ENCODE measurements at regions not wholly inside any gene's neighbourhood (a gene's known extent, or its start where the extent isn't known, plus 50 kb on each side); places are given as distances from the start of the nearest gene placed in this dataset.

DNA sequence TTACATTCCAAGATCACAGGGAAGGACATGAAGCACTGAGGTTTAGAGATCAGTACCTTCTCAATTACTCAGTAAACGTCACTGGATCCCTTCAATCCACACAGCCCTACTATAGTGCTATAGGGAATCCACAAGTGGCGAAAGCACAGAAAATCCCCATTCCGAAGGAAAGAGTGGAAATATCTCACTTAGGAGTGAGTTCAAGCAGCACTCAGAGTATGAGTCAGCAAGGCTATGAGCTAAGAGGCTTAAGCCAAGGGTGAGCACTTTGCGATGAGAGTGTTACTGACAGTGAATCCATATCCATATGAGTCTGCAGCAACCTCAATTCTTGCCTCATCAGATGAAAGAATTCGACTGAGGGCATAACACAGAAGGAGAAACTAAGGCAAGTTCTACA, 165.1 kb downstream of the VSIG4 start:
- Histone ChIP-seq H4K20me1 (replicated peaks in 1 of 2; ENCODE audit: control insufficient read depth in 1 of 2, insufficient read depth in 2 of 2, low read length in 2 of 2) (no peaks in the 10 kb centered on the region), H2AK5ac (ENCODE audit: low read depth, low read length) (no peak overlapping the region), H4K5ac (ENCODE audit: insufficient read length, low read depth, low read length) (no peak overlapping the region), H3K18ac (ENCODE audit: extremely low read depth, low read length) (no peak overlapping the region), H4K91ac (replicated peaks; ENCODE audit: insufficient read length, low read length) (no peak overlapping the region), H3K4me3 (ENCODE audit: extremely low read depth in 1 of 4, insufficient read depth in 2 of 4, low read depth in 3 of 4, low read length in 4 of 4) (no peak overlapping the region), H3K9me3 (ENCODE audit: insufficient read depth in 2 of 2, low read depth in 1 of 2, low read length in 1 of 2) (peaks cover 2 to 20% of the 10 kb centered on the region in 2 experiments; a peak in 1 of 4 replicates), H3K23me2 (ENCODE audit: low read depth, low read length) (no peaks in the 10 kb centered on the region), H4K8ac (ENCODE audit: extremely low read depth, insufficient read depth, low read length) (no peak overlapping the region), H3K56ac (replicated peaks; ENCODE audit: insufficient read length, low read depth, low read length) (no peak overlapping the region), H3K27me3 (replicated peaks in 1 of 4; ENCODE audit: control insufficient read depth in 3 of 4, extremely low read depth in 1 of 4, insufficient read depth in 3 of 4, low read length in 3 of 4) (no peaks in the 10 kb centered on the region), H2BK12ac (ENCODE audit: low read depth, low read length) (no peak overlapping the region), H2BK120ac (replicated peaks; ENCODE audit: low read depth, low read length) (no peak overlapping the region), H3K79me1 (ENCODE audit: low read depth, low read length) (no peaks in the 10 kb centered on the region), H3K79me2 (ENCODE audit: control insufficient read depth in 1 of 2, insufficient read depth in 2 of 2, low read length in 2 of 2) (no peaks in the 10 kb centered on the region), H2BK5ac (ENCODE audit: low read depth, low read length) (no peak overlapping the region), H3K4me1 (replicated peaks in 1 of 4; ENCODE audit: control insufficient read depth in 3 of 4, insufficient read depth in 4 of 4, low read length in 3 of 4) (no peaks in the 10 kb centered on the region), H2BK20ac (ENCODE audit: low read length) (no peak overlapping the region), H3K27ac (ENCODE audit: low read depth, low read length) (no peak overlapping the region), H2AFZ (ENCODE audit: low read length) (no peak overlapping the region), H3K9ac (replicated peaks in 1 of 4; ENCODE audit: extremely low read depth in 1 of 4, low read depth in 3 of 4, low read length in 3 of 4) (no peak overlapping the region), H3K14ac (ENCODE audit: insufficient read length) (no peak overlapping the region), H3K36me3 (ENCODE audit: control insufficient read depth in 2 of 4, insufficient read depth in 4 of 4, low read length in 3 of 4) (no peaks in the 10 kb centered on the region), H3K4ac (replicated peaks; ENCODE audit: insufficient read length, low read depth, low read length) (no peak overlapping the region), H3K4me2 (ENCODE audit: insufficient read depth in 1 of 2, low read depth in 2 of 2, low read length in 2 of 2) (no peak overlapping the region), H3K23ac (ENCODE audit: insufficient read length) (no peak overlapping the region), H2BK15ac (ENCODE audit: low read length) (no peak overlapping the region)
- ChIA-PET POLR2A (ENCODE audit: partially characterized antibody) (no interaction called here), CTCF (ENCODE audit: partially characterized antibody) (no interaction called here)
- no peak for FAIRE-seq
- 79% methylated on average over 4 of the region's 5 CpGs; no CpG with 5 or more reads in 1 of the 2 experiments for WGBS, 2 experiments (ENCODE audit: extremely low coverage in 1 of 2, insufficient coverage in 1 of 2, insufficient read length in 1 of 2, insufficient replicate concordance in 2 of 2, low coverage in 1 of 2, low lambda C conversion rate in 2 of 2, missing lambda C conversion rate in 1 of 2)
- no peak for DNase-seq (ENCODE audit: low read depth in 1 of 2, low spot score in 2 of 2)
- TF ChIP-seq HDAC6 (IDR thresholded peaks at IDR 0.05; ENCODE audit: low read depth, low read length) (no peak), PHF8 (conservative IDR thresholded peaks at IDR 0.05; ENCODE audit: low read depth, low read length) (no peak), CHD2 (IDR thresholded peaks at IDR 0.05; ENCODE audit: low read length) (no peak), POU5F1 (IDR thresholded peaks at IDR 0.05; ENCODE audit: low read depth, low read length) (no peak), JUN (IDR thresholded peaks at IDR 0.05; ENCODE audit: low read depth, low read length) (no peak), SP4 (IDR thresholded peaks at IDR 0.05; ENCODE audit: low read length) (no peak), BCL11A (IDR thresholded peaks at IDR 0.05; ENCODE audit: low read depth in 2 of 2, low read length in 2 of 2) (no peak), TAF7 (optimal IDR thresholded peaks at IDR 0.05; ENCODE audit: borderline replicate concordance, low read depth, low read length) (no peak), RNF2 (IDR thresholded peaks at IDR 0.05; ENCODE audit: borderline replicate concordance, low read depth, low read length, missing control alignments, poor library complexity, severe bottlenecking) (no peak), SP1 (IDR thresholded peaks at IDR 0.05; ENCODE audit: low read depth, low read length) (no peak), POLR2A (IDR thresholded peaks at IDR 0.05; ENCODE audit: control extremely low read depth in 1 of 2, low read depth in 2 of 2, low read length in 2 of 2) (no peak), KDM5A (IDR thresholded peaks at IDR 0.05; ENCODE audit: low read length) (no peak)
- TF ChIP-seq, protein P1, sequence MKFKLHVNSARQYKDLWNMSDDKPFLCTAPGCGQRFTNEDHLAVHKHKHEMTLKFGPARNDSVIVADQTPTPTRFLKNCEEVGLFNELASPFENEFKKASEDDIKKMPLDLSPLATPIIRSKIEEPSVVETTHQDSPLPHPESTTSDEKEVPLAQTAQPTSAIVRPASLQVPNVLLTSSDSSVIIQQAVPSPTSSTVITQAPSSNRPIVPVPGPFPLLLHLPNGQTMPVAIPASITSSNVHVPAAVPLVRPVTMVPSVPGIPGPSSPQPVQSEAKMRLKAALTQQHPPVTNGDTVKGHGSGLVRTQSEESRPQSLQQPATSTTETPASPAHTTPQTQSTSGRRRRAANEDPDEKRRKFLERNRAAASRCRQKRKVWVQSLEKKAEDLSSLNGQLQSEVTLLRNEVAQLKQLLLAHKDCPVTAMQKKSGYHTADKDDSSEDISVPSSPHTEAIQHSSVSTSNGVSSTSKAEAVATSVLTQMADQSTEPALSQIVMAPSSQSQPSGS (IDR thresholded peaks at IDR 0.05; ENCODE audit: low read length): no peak
- TF ChIP-seq, protein P2, sequence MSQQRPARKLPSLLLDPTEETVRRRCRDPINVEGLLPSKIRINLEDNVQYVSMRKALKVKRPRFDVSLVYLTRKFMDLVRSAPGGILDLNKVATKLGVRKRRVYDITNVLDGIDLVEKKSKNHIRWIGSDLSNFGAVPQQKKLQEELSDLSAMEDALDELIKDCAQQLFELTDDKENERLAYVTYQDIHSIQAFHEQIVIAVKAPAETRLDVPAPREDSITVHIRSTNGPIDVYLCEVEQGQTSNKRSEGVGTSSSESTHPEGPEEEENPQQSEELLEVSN (IDR thresholded peaks at IDR 0.05): no peak

Measured in H1 (cell line).